ENCODE measurements at regions not wholly inside any gene's neighbourhood (a gene's known extent, or its start where the extent isn't known, plus 50 kb on each side); places are given as distances from the start of the nearest gene placed in this dataset.

GRCh38 chr6:14784596-14785492 is 461.0 kb upstream of the JARID2 start:
- no peak overlapping the region for H3K4me3 ChIP-seq
- H3K36me3 ChIP-seq = no peaks in the 10 kb centered on the region
- DNase-seq (no peak), ATAC-seq (no peak)
- no peak for TF ChIP-seq POLR2A (IDR thresholded peaks at IDR 0.05)
- TF ChIP-seq, protein P1, sequence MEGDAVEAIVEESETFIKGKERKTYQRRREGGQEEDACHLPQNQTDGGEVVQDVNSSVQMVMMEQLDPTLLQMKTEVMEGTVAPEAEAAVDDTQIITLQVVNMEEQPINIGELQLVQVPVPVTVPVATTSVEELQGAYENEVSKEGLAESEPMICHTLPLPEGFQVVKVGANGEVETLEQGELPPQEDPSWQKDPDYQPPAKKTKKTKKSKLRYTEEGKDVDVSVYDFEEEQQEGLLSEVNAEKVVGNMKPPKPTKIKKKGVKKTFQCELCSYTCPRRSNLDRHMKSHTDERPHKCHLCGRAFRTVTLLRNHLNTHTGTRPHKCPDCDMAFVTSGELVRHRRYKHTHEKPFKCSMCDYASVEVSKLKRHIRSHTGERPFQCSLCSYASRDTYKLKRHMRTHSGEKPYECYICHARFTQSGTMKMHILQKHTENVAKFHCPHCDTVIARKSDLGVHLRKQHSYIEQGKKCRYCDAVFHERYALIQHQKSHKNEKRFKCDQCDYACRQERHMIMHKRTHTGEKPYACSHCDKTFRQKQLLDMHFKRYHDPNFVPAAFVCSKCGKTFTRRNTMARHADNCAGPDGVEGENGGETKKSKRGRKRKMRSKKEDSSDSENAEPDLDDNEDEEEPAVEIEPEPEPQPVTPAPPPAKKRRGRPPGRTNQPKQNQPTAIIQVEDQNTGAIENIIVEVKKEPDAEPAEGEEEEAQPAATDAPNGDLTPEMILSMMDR (IDR thresholded peaks at IDR 0.05 in 4 of 5, conservative IDR thresholded peaks at IDR 0.05 in 1 of 5) = no peak
- in situ Hi-C loops (cut with MboI; ENCODE audit: low sequenced_read_pairs in 4 of 4) (no loop called here), intact Hi-C loops (cut with DNase I; ENCODE audit: low total_unique reads) (no loop called here)
- no peaks in the 10 kb centered on the region for H3K27me3 ChIP-seq
- H3K9me3 ChIP-seq = no peaks in the 10 kb centered on the region
- no peak overlapping the region for H3K27ac ChIP-seq
- no peaks in the 10 kb centered on the region for H3K4me1 ChIP-seq

- no peak for DNase-seq
- no peak for ATAC-seq
- no peaks in the 10 kb centered on the region for H3K4me1 ChIP-seq
- TF ChIP-seq, protein P1 (IDR thresholded peaks at IDR 0.05 in 4 of 5, conservative IDR thresholded peaks at IDR 0.05 in 1 of 5) = no peak
- no peak for TF ChIP-seq POLR2A (IDR thresholded peaks at IDR 0.05)
- no peaks in the 10 kb centered on the region for H3K27me3 ChIP-seq
- in situ Hi-C loops (cut with MboI; ENCODE audit: low sequenced_read_pairs in 4 of 4) = no loop called here
- no peak overlapping the region for H3K27ac ChIP-seq
- intact Hi-C loops (cut with DNase I; ENCODE audit: low total_unique reads) = no loop called here
- no peak overlapping the region for H3K4me3 ChIP-seq
- H3K9me3 ChIP-seq = no peaks in the 10 kb centered on the region
- H3K36me3 ChIP-seq = no peaks in the 10 kb centered on the region
These were observed 460.4 kb upstream of the JARID2 start for GRCh38 chr6:14785493-14785790.

- TF ChIP-seq, protein P1 (IDR thresholded peaks at IDR 0.05 in 4 of 5, conservative IDR thresholded peaks at IDR 0.05 in 1 of 5) = no peak
- TF ChIP-seq POLR2A (IDR thresholded peaks at IDR 0.05) = no peak
- Histone ChIP-seq H3K27ac (no peak overlapping the region), H3K36me3 (no peaks in the 10 kb centered on the region), H3K27me3 (no peaks in the 10 kb centered on the region), H3K9me3 (no peaks in the 10 kb centered on the region), H3K4me3 (no peak overlapping the region), H3K4me1 (no peaks in the 10 kb centered on the region)
- DNase-seq (no peak), ATAC-seq (no peak)
- intact Hi-C loops (cut with DNase I; ENCODE audit: low total_unique reads) (no loop called here), in situ Hi-C loops (cut with MboI; ENCODE audit: low sequenced_read_pairs in 4 of 4) (no loop called here)
These were observed 459.9 kb upstream of the JARID2 start for GRCh38 chr6:14786008-14786407.

DNA sequence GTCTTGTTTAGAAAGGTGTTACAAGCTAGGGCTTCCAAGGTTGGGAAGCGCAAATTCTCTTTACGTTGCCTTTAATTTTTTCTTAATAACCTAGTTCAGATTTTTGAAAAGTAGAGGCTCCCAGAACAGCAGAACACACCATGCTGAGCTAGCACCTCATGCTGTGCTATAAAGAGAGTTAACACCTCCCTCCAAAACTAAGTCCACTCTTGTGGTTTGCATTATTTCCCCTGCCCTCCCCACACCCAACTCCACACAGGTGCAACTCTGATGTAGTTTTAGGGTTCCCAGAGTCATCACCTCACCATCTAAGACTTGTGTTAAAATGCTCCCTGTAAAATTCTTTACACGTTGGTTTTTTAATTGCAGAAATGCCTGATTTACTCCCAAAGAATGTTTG is 459.4 kb upstream of the JARID2 start:
- Histone ChIP-seq H3K36me3 (no peaks in the 10 kb centered on the region), H3K27ac (no peak overlapping the region), H3K4me3 (no peak overlapping the region), H3K4me1 (no peaks in the 10 kb centered on the region), H3K27me3 (no peaks in the 10 kb centered on the region), H3K9me3 (no peaks in the 10 kb centered on the region)
- no peak for ATAC-seq
- no peak for TF ChIP-seq POLR2A (IDR thresholded peaks at IDR 0.05)
- TF ChIP-seq, protein P1 (IDR thresholded peaks at IDR 0.05 in 4 of 5, conservative IDR thresholded peaks at IDR 0.05 in 1 of 5) = no peak
- in situ Hi-C loops (cut with MboI; ENCODE audit: low sequenced_read_pairs in 4 of 4) (no loop called here), intact Hi-C loops (cut with DNase I; ENCODE audit: low total_unique reads) (no loop called here)
- DNase-seq = no peak

GRCh38 chr6:14787250-14787649 is 458.6 kb upstream of the JARID2 start:
- in situ Hi-C loops (cut with MboI; ENCODE audit: low sequenced_read_pairs in 4 of 4) (no loop called here), intact Hi-C loops (cut with DNase I; ENCODE audit: low total_unique reads) (no loop called here)
- ATAC-seq = no peak

More at GRCh38 chr6:14787250-14787649, 458.6 kb upstream of the JARID2 start:
- Histone ChIP-seq H3K9me3 (no peaks in the 10 kb centered on the region), H3K4me1 (no peaks in the 10 kb centered on the region), H3K4me3 (no peak overlapping the region), H3K36me3 (no peaks in the 10 kb centered on the region), H3K27ac (no peak overlapping the region), H3K27me3 (no peaks in the 10 kb centered on the region)
- no peak for DNase-seq
- no peak for TF ChIP-seq POLR2A (IDR thresholded peaks at IDR 0.05)
- TF ChIP-seq, protein P1 (IDR thresholded peaks at IDR 0.05 in 4 of 5, conservative IDR thresholded peaks at IDR 0.05 in 1 of 5) = no peak
